HEK293T (cell line): ENCODE measurements at regions not wholly inside any gene's neighbourhood (a gene's known extent, or its start where the extent isn't known, plus 50 kb on each side); places are given as distances from the start of the nearest gene placed in this dataset.

Experiments
- ARNT ChIP-seq: fragments of 450-650 bp; IDR thresholded peaks from 2 replicates; pipeline ENCODE4 v1.6.1; 2017; ENCODE audit warnings: mild to moderate bottlenecking
- FOXK2 ChIP-seq: fragments of 450-650 bp; IDR thresholded peaks from 2 replicates; pipeline ENCODE4 v1.6.1; 2016; ENCODE audit warnings: mild to moderate bottlenecking
- FOXM1 ChIP-seq: fragments of 450-650 bp; IDR thresholded peaks from 2 replicates; pipeline ENCODE4 v1.6.1; 2017; ENCODE audit warnings: mild to moderate bottlenecking, borderline replicate concordance
- HDGF ChIP-seq: fragments of 450-650 bp; IDR thresholded peaks from 2 replicates; pipeline ENCODE4 v1.6.1; 2017; ENCODE audit warnings: antibody characterized with exemption, borderline replicate concordance
- L3MBTL2 ChIP-seq: fragments of 450-650 bp; conservative IDR thresholded peaks from 2 replicates; pipeline ENCODE4 v1.6.1; 2016; ENCODE audit warnings: mild to moderate bottlenecking
- NFRKB ChIP-seq: fragments of 450-650 bp; IDR thresholded peaks from 2 replicates; pipeline ENCODE4 v1.6.1; 2016; ENCODE audit warnings: mild to moderate bottlenecking, moderate library complexity
- PKNOX1 ChIP-seq: fragments of 450-650 bp; IDR thresholded peaks from 2 replicates; pipeline ENCODE4 v1.6.1; 2016
- SP1 ChIP-seq: fragments of 450-650 bp; IDR thresholded peaks from 2 replicates; pipeline ENCODE4 v1.6.1; 2017
- SUZ12 ChIP-seq: fragments of 450-650 bp; IDR thresholded peaks from 2 replicates; pipeline ENCODE4 v1.6.1; 2016; ENCODE audit warnings: mild to moderate bottlenecking
- TARDBP ChIP-seq: fragments of 450-650 bp; IDR thresholded peaks from 2 replicates; pipeline ENCODE4 v1.6.1; 2016
- ZNF384 ChIP-seq: fragments of 450-650 bp; IDR thresholded peaks from 2 replicates; pipeline ENCODE4 v1.6.1; 2016

- TF ChIP-seq SUZ12 (no peak), FOXM1 (no peak), HDGF (no peak), ZNF384 (no peak), FOXK2 (no peak), TARDBP (no peak), L3MBTL2 (no peak), NFRKB (no peak), ARNT (no peak), SP1 (no peak), PKNOX1 (no peak)
These were observed 444.6 kb upstream of the DEFB115 start for GRCh38 chr20:30812739-30813411.
